ENCODE measurements at regions not wholly inside any gene's neighbourhood (a gene's known extent, or its start where the extent isn't known, plus 50 kb on each side); places are given as distances from the start of the nearest gene placed in this dataset.
"Not testable (repeated sequence)": the region's sequence is repeated elsewhere in the genome, so short reads cannot be mapped to it uniquely, and the experiment has no call there.

DNA sequence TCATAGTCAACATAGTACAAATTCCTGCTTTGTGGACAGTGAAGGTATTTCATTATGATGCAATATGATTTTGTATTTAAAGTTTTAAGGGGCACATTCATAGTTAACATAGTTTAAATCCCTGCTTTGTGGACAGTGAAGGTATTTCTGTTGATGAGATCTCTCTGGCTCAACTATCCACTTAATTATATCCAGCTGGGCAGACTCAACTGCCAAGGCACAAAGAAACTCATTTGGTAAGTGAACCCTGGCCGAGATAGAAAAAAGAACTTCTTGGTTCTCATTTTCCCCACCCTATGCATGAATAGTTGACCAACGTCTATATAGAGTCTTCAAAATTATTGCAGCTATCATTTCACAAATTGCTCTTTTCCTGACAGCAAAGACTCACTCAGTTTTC, 1194.6 kb downstream of the NCAM2 start:
- DNase-seq, result no peak

DNA sequence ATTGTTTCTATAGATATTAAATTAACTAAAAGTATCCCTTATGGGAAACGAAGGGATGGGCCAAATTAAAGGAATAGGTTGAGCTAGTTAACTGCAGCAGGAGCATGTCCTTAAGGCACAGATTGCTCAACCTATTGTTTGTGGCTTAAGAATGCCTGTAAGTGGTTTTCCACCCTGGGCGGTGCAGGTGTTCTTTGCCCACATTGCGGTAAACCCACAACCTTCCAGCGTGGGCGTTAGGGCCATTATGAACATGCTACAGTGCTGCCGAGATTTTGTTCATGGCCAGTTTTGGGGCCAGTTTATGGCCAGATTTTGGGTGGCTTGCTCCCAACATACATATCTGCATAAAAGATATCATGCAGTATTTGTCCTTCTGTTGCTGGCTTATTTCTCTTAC, 1196.8 kb downstream of the NCAM2 start:
- not testable (repeated sequence) for DNase-seq

DNA sequence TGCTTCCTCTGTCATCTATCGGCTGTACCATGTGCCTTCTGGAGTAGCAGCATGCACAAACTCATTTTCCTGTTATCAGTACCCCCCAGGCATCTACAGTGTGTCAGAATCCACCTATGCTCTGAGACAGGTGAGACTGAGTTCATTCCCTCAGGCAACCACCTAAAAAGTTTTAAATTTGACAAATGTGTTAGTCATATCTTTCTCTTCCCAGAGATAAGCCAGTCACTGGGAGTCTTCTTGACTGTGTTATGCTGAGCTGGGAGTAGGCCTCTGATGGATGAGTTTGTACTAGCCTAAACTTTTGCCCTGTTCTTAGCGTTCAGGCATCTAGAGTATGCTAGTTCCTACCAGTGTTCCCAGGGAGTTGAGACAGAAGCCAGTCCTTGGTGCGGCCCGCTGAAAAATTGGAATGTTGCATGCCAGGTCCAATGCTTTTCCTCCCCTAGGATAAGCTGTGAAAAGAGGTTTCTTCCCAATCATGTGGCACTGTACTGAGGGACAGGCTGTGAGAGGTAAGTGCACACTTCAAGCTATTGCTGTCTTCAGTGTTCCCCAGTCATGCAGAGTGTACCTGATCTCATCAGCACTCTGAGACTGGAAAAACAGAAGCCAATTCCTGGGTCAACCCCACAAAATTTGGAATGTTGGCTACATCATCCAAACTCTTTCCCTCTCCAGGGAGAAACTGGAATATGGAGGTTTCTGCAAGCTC, 1202.3 kb downstream of the NCAM2 start:
- no peak for DNase-seq

DNA sequence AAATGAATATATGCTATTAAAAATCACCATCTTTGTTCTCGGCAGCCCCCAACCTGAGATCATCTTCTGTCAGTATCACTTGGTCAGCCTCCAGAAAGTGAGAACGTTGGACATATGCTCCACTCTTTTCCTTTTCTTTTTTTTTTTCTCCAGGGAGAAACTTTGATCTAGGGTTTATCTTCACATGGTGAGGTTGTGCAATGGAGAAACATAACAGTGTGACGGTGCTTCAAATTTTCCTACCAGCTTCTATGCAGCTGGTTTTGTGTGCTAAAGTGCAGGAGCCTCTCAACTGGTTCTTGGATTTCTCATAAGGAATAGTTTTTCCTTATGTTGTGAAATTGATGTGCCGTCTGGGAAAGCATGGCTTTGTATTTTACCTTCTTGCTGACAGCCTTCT, 1202.9 kb downstream of the NCAM2 start:
- no peak for DNase-seq

DNA sequence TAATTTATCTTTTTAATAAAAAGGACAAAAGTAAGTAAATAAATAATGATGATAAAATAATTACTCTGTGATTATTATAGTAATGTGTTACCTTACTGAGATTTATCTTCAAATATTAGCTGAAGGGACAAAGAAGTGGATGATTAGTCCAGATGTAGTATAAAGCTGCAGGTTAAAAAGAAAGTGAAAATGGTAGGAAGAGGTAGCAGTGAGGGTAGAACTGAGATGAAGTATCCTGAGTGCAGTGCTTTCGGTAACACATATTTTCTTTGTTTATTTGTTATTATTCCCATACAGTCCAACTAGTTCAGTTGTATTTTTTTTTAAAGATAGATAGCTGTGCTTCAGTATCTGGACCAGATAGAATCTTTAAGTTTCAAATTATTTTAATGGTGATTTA, 1203.5 kb downstream of the NCAM2 start:
- DNase-seq, result no peak

DNA sequence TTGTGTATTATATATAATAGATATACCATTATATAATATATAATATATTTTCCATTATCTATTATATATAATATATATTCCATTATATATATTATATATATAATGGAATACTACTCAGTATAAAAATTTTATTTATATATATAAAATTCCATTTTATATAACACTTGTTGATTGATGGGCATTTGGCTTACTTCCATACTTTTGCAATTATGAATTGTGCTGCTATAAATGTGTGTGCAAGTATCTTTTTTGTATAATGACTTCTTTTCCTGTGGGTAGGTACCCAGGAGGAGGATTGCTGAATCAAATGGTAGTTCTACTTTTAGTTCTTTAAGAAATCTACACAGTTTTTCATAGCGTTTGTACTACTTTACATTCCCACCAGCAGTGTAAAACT, 1211.1 kb downstream of the NCAM2 start:
- DNase-seq, result no peak

DNA sequence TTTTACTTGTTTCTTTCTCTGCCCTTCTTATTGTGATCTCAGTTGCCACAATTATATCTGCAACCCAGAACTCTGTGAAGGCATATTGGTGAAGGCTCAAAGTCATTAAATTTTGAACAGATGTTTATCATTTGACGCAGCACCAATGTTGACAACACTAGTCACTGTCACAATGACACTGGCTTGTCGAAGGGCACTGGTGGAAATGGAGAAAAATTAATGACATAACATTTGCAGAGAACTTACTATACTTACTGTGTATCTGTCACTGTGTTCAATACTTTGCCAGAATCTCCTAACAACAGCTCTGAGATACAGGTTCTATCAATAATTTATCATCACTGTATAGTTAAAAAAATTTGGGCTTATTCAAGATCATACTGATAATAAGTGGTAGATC, 1213.7 kb downstream of the NCAM2 start:
- DNase-seq, result no peak

DNA sequence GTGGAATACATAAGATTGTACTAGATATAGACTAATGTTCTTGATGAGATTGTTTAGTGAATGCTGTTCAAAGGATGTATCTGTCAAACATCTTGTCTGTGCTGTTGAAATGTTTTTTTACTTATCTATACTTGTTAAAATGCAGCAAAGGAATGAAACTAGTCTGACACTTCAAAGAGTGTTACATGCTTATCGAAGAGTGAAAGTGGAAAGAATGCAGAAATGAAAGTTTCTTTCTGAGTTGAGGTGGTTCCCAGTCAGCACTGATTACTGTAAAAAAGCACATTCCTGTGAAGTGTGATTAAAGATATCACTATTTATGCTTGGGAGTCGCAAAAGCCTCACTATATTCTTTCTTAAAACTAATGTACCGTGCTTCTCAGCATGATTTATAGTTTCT, 1225.2 kb downstream of the NCAM2 start:
- DNase-seq, result no peak

DNA sequence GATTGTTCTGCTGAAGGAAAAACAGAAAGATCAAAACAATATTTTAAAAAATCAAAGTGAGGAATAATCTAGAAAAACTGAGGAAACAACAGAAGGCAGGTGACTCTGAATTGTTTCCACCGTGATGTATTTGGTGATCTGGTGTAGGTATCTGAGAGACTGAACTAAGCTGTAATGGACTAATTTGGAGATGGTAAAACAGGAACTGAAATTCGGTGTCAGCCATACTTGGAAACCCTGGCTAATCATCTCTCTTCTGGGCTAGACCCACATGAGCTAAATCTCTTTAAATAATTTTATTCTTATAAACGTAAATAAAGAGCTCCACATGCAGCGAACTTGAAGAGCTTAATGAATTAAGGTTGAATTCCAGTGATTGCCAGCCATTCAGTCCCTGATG, 1226.1 kb downstream of the NCAM2 start:
- no peak for DNase-seq

DNA sequence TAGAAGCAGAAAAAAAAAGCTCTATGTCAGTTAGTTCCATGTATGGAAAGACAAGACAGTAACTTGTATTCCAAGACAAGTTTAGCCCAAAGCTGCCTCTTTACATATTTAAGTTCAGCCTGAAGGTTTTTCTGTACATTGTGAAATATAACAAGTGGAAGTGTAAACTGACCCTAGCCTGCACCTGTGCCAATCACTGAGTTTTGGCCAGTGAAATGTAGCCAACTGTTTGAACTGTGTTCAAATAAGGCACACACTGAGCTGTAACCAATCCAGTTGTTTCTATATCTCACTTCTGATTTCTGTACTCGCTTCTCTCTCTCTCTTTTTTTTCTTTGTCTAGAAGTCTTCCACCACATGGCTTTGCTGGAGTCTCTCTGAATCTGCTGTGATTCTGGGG, 1227.1 kb downstream of the NCAM2 start:
- DNase-seq, result no peak

DNA sequence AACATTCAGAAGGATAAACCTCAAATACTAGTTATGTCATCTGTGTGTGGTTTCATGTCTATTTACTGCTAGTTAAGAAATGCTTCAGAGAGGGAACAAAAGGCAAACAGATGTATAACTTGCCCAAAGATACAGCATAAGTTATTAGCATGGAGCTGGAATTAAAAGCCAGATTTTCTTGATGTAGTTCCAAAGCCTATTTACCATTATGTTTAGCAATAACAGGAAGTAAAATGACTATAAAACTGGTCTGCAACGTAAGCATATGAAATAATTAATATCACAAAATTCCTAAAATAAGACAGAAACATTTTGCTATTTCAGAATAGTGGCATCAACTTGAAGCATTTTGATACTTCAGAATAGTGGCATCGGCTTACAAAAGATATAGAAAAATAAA, 1232.8 kb downstream of the NCAM2 start:
- no peak for DNase-seq

DNA sequence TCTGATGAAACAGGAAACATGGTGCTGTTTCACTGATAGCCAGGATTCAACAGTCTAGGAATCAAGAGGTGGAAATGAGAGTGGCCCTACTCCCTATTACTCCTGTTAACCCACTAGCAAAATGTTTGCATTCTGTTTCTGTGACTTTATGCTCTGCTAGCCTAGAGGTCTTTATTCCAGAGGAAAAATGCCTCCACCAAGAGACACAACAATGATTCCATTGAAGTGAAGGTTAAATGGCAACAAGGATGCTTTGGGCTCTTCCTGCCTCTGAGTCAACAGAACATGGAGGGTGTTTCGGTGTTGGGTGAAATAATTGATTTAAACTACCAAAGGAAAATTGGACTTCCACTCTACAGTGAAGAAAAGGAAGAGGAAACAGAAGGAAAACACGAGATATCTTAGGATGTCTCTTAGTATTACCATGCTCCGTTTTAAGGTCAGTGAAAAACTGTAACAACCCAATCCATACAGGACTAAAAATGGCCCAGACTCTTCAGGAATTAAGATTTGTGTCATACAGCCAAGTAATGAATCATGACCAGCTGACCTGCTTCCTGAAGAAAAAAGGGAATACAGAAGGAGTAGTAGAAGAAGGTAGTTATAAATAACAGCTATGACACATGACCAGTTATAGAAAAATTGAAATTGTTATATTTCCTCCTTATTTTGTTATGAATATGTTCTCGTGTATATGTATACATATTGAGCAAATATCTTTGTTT, 1237.8 kb downstream of the NCAM2 start:
- DNase-seq, result no peak

DNA sequence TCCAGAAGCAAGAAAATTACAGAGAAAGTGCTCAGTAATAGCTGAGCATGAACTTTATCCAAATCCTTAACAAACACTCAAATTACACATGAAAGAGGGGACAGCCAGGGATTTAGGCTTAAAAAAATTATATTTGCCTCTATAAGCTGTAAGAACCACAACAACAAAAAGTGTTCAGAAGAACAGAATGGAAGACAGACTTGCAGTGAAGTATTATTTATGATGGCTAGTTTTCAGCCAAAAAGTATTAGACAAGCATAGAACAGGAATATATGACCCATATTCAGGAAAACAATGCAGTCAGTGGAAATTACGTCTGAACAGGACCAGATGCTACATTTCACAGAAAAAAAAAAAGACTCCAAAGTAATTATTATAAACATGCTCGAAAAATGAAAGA, 1246.3 kb downstream of the NCAM2 start:
- no peak for DNase-seq

DNA sequence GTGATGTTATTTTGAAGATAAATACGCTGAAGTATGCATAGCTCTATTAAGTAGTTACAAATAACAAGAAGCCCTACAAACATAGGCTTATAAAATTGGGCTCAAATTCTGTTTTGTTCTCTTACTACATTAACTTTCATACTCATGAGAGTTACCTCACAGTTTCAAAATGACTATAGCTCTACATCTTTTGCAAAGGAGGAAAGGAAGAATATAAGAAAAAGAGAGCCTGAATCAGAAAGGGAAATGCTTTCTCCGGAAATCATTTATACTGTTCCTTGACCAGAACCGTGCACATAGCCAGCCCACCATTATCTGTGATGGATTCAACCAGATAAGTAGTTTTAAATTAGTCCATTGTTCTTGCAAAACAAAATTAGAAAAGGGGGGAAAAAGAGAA, 1252.1 kb downstream of the NCAM2 start:
- no peak for DNase-seq

DNA sequence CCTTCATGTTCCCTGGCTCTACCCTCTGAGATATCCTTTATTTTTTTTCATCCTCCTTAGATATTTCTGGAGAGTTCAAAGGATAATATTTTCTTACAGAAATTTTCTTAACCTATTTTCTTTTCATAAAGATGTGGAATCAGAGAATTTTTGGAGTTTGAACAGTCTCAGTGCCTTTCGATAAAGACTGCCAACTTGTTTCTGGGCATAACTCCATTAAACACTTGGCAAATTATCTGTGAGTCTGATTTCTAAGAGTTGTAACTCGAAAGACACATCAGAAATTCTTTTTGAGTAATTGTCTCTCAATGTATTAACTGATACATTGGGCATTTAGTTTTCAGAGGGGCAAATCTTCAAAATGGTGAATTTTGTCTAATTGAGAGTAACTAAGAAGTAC, 1255.6 kb downstream of the NCAM2 start:
- DNase-seq, result no peak

DNA sequence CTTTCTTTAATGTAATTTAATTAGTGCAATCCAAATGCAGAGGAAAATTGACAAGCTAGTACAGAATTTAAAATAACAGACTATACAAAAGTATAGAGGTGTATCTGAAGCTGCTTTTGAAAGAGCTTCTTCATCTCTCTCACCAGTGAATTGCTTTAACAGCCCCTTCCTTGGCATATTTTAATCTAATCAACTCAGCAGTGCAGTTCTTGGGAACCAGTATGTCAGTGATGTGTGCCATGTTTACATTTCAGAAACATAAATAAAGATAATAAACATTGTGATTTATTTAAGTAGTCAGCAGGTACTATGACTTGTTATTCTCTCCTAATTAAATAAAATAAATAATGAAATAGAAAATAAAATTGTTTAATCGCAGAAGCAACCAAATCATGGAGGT, 1260.6 kb downstream of the NCAM2 start:
- no peak for DNase-seq

DNA sequence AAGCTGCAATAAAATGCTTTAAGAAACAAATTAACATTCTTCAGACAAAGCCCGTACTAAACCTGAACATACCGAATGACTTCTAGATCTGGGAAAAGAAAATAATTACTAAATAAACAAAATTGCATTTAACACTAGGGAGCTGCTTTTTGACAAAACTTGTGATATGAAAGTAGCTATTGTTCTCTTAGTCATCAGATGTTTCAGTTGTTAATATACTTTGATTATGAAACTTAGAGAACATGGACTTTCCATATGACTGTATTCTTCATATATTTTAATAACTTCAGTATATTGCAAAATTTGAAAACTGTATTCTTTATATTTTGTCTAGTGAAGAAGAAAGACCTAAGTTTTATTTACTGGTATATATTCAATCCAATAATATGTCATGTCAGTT, 1262.1 kb downstream of the NCAM2 start:
- DNase-seq, result no peak

DNA sequence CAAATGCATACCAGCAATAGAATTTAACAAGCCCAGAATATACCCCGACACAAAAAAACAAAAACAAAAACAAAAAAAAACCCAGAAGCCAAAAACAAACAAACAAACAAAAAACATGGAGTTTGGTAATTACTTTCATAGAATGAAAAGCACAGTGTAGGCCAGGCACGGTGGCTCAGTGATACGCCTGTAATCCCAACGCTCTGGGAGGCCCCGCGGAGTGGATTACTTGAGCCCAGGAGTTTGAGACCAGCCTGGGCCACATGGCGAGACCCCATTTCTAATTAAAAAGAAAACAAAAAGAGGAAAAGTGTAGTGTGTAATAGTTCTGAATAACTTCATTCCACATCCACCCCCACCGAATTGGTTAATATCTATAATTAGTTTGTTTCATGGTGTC, 1265.7 kb downstream of the NCAM2 start:
- no peak for DNase-seq

DNA sequence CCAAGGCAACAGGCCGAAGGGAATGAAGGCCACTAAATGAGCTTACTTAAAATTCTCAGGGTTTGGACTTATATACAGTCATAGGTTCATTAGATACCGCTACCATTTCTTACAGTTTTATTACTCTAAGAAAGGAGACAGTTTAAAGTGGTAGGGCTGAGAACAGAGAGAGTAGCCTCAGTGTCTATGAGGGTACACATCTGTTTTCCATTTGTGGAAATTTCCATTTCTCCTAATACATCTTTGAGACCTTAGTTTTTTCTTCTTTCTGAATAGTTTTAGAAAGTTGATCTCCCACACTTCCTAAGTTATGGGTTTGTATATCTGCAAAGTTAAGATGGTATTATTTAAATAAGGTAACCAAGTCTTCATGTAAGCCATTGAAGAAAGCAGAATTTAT, 1279.1 kb downstream of the NCAM2 start:
- no peak for DNase-seq

DNA sequence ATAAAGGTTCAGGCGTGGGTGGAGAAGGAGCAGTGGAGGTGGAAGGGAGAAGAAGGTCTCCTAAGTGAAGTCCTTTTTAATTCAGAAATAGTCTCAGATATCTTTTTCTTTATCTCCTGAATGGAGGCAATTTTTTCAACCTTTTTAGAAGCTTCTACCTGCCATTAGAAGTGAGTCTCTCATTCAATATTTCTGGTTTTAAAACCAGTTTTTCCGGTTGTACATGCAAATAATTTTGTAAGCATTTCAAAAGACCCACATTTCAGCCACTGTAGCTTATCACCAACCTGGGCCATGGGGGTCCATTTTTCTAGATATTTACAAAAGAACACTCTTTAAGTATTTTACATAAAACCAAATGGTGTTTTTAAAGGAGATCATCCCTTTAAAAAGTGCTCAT, 1280.2 kb downstream of the NCAM2 start:
- no peak for DNase-seq

DNA sequence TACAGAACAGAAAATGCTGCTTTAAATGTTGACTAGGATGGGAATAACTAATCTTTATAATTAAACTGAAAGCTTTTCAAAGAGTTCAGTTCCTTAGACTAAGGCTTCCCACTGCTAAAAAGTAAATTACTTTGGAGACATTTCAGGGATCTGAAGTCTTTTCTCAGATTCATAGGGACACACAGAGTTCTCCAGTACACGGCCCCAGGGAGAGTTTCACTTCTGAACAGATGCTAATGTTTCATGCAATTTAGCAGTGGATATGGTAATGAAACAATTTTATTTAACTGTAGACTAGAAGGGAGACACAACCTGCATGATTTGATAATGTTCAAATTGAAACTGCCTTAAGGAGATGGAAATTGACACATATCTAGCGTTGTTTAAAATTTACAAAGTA, 1282.6 kb downstream of the NCAM2 start:
- DNase-seq, result no peak

DNA sequence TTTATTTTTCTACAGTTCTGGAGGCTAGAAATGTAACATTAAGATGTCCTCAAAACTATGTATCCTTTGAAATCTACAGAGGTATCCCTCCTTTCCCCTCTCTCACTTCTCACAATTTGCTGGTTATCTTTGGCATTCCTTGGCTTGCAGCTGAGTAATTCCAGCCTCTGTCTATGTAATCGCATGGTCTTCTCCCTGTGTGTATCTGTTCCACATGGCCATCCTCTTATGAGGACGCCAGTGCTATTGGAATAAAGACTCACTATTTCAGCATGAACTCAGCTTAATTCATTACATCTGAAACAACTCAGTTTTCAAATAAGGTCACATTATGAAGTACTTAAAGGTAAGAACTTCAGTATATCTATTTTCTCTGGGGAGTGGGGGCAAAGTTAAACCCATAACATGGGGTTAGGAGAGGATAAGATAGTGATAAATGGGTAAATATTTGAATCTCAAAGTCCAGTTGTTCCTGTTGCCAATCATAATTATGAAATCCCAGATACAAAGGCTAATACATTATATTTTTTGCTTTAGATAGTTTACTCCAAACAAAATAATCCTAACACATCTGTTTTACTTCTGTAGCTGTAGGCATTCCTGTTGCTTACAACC, 1290.8 kb downstream of the NCAM2 start:
- no peak for DNase-seq

DNA sequence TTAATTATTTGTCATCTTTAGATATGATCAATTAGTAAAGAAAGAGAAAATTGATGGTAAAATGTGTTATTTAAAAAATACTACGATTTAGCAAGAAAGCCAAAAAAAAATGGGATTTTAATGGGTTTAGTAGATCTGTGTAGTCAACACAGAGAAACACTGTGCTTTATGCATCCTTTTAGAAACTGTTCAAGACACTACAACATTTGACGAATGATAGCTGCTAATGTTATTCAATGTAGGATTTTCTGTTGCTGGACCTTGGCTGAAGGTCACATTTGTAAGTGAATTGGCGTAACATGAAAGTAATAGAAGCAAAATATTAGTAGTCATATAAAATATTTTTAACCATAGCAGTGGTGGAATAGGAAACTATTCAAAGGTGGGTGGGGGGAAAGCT, 1293.9 kb downstream of the NCAM2 start:
- DNase-seq, result no peak

DNA sequence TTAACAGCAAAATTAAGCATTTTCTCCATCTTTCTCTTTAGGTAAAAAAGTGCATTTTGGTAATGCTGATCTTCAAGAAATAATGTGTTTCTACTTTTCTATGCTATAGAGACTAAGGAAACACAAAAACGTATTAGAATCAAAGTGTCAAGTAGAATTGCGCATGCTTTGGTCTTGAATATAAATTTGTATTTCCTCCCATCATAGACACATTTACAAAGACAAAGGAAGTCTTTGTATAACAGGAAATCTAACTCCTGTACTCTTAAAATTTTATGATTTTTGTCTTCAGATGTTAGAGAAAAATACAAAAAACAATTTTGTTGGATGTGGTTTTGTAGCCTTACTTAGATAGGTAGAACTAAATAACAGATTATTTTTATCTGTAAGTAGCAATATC, 1299.4 kb downstream of the NCAM2 start:
- DNase-seq, result no peak

Data from hematopoietic multipotent progenitor cell treated with erythropoietin and hydrocortisone succinate and interleukin-3 and kit ligand, for 8 days (in vitro differentiated cells).